Heart left ventricle (tissue), 13 donors: ENCODE measurements at regions not wholly inside any gene's neighbourhood (a gene's known extent, or its start where the extent isn't known, plus 50 kb on each side); places are given as distances from the start of the nearest gene placed in this dataset.

Experiments
- CTCF ChIP-seq, 12 donors: fragments of 200-600 bp; sonication (generic) in 4 of 12; IDR thresholded peaks; one replicate each; pipeline versions ENCODE4 v1.5.0 to v1.8.0; 2018 to 2022; ENCODE audit warnings: antibody characterized with exemption in 12 of 12, mild to moderate bottlenecking in 5 of 12
- POLR2A ChIP-seq, 2 donors: fragments of 450-650 bp; IDR thresholded peaks; one replicate each; pipeline ENCODE4 v1.6.1; 2017; ENCODE audit warnings: antibody characterized with exemption in 2 of 2, mild to moderate bottlenecking in 2 of 2, moderate library complexity in 2 of 2
- donor health status: ischemic (EF 13 %, LVEDD 7.1; RV severe dilation, severe dysfunction).
- donor health status: DM: no; HTN: yes; CAD: no.
- donor health status: DM: no; HTN: no; CAD: no.
- donor health status: ischemic (EF 25% LVEDD 6.9; RV normal size, moderate dysfunction).
- donor health status: ischemic (EF 25% LVEDD 5.7; RV mildly dilated, moderate dysfunction).
- donor health status: ischemic (EF 35%, LVEDD 5.7; RV mildly dilated, moderate dysfunction).
- donor health status: nonischemic (EF 11% LVEDD 7.7; RV severe dilation, severe dysfunction).
- donor health status: DM: yes; HTN: yes; CAD: no.
- donor health status: PGD.
- donor health status: ischemic (EF 29% LVEDD 5.4; RV normal size, mild dysfunction).
- donor health status: nonischemic (EF 23%, LVEDD 6.1; RV moderate dilation, normal function).

GRCh38 chr2:191515551-191515950, 162.4 kb upstream of the NABP1 start:
- TF ChIP-seq CTCF (IDR thresholded peaks at IDR 0.05), result no peak
- no peak for TF ChIP-seq POLR2A (IDR thresholded peaks at IDR 0.05)
